Fibroblast of pulmonary artery (primary cell): ENCODE measurements at regions not wholly inside any gene's neighbourhood (a gene's known extent, or its start where the extent isn't known, plus 50 kb on each side); places are given as distances from the start of the nearest gene placed in this dataset.

Source experiments
- DNase-seq: peaks from one replicate; pipeline ENCODE4 v3.0.0-alpha.2; 2010; ENCODE audit warnings: low read depth
- H3K4me3 ChIP-seq: replicated peaks from 2 replicates; pipeline ENCODE4 v1.5.1; 2011; ENCODE audit warnings: low read depth, mild to moderate bottlenecking, control low read depth, low read length, moderate library complexity
- TF ChIP-seq, protein P1 (sequence below): IDR thresholded peaks from 2 replicates; pipeline ENCODE4 v1.5.1; 2011; ENCODE audit warnings: mild to moderate bottlenecking, control low read depth, low read length, inconsistent platforms; ENCODE audit errors: missing control alignments

DNA sequence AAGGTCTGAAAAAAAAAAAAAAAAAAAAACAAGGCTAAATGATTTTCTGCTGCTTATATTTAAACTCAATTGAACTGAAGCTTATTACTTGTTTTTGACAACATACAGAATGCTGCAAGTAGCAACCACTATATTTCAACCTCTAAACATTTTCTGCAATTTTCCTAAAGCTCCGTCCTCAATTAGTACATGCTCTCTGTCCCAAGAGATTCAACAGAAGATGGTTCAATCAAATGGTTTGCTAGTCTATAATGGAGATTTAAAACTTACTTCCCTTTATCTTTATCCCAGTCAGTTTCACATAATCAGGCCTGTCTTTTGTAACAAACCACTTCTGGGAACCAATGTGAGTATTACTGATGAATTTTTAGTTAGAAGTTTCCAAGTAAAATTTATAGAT lies 485.1 kb upstream of the CDH7 start:
- TF ChIP-seq, protein P1, sequence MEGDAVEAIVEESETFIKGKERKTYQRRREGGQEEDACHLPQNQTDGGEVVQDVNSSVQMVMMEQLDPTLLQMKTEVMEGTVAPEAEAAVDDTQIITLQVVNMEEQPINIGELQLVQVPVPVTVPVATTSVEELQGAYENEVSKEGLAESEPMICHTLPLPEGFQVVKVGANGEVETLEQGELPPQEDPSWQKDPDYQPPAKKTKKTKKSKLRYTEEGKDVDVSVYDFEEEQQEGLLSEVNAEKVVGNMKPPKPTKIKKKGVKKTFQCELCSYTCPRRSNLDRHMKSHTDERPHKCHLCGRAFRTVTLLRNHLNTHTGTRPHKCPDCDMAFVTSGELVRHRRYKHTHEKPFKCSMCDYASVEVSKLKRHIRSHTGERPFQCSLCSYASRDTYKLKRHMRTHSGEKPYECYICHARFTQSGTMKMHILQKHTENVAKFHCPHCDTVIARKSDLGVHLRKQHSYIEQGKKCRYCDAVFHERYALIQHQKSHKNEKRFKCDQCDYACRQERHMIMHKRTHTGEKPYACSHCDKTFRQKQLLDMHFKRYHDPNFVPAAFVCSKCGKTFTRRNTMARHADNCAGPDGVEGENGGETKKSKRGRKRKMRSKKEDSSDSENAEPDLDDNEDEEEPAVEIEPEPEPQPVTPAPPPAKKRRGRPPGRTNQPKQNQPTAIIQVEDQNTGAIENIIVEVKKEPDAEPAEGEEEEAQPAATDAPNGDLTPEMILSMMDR: no peak
- no peak overlapping the region for H3K4me3 ChIP-seq
- DNase-seq: no peak

DNA sequence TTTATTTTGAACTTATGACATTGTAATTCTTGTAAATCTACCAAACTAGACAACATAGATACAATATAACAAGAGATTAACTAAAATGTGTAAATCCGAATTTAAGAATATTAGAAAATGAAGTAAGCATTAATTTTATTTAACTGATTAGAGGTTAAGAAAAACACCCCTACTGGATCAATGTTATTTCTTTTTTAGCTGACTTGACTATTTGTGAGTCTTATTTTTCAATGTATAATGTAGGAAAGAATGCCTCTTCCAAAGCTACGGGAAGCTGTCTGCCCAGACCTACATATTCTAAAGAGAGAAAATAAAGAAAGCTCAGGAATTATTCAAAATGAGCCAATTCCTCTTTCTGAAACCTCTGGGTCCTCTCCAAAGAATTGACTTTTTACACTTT lies 490.8 kb upstream of the CDH7 start:
- DNase-seq: no peak
- TF ChIP-seq, protein P1: no peak

DNA sequence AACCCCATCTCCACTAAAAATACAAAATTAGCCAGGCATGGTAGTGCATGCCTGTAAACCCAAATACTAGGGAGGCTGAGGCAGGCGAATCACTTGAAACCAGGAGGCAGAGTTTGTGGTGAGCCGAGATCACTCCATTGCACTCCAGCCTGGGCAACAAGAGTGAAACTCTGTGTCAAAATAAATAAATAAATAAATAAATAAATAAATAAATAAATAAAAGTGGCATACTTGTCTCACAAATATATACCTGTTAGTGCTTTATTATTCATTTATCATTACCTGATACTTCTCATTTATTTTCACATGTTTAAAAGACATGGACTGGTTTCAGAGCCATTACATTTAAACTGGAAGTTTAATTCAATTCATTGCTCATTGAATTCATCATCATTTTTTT lies 491.4 kb upstream of the CDH7 start:
- TF ChIP-seq, protein P1: no peak
- no peak overlapping the region for H3K4me3 ChIP-seq
- no peak for DNase-seq

More for the DNA sequence above, 490.8 kb upstream of the CDH7 start:
- no peak overlapping the region for H3K4me3 ChIP-seq

DNA sequence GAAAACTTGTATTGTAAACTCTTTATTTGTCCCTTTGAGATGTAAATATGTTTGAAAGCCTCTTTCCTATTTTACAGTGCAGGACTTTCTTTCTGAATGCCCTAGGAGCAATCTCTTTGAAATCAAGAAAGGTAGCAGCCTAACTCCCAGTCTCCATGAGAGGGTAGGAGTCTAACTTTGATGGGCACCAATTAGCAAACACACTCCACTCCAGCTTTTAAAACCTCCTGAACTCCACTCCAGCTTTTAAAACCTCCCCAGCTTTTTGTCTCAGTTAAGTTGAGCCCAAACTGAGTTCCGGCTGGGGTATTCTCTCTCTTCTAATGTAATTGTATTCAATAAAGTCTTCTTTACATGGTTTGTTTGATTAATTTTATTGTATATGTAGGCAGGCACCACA lies 493.7 kb upstream of the CDH7 start:
- H3K4me3 ChIP-seq: no peak overlapping the region
- TF ChIP-seq, protein P1: no peak
- DNase-seq: no peak

DNA sequence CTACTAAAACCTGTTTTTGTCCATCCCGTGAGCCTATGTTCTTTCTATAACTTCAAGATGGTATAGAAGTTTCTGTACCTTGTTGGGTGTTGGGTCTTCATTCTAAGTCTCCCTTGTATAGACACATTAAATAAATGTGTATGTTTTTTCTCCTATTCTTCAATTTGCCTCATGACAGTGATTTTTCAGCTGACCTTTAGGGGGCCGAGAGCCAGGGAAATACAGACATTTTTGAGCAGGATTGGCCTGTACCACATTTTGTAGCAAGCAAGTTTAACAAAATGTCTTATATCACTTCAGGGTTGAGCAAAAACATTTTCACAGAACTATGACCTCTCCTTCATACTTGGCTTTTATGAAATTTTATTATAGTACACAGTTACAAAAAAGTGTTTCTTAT lies 495.4 kb upstream of the CDH7 start:
- TF ChIP-seq, protein P1: no peak
- DNase-seq: no peak
- H3K4me3 ChIP-seq: no peak overlapping the region

DNA sequence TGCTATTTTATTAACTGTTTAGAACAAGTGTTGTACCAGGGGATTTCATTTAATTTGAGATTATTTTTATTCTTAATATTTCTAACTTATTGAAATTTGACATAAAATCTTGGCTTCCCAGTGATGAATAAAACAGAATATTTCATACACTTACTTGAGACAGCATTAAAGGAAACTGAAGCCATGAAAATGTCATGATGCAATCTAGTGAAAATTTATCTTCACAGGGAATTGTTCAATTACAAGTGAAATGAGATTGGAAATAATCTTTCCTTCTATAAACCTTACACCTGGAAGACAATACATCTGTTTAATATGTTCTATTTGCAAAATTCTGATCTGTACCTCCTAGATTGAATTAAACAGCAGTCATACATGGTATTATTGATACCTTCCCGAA lies 511.0 kb upstream of the CDH7 start:
- TF ChIP-seq, protein P1: no peak

DNA sequence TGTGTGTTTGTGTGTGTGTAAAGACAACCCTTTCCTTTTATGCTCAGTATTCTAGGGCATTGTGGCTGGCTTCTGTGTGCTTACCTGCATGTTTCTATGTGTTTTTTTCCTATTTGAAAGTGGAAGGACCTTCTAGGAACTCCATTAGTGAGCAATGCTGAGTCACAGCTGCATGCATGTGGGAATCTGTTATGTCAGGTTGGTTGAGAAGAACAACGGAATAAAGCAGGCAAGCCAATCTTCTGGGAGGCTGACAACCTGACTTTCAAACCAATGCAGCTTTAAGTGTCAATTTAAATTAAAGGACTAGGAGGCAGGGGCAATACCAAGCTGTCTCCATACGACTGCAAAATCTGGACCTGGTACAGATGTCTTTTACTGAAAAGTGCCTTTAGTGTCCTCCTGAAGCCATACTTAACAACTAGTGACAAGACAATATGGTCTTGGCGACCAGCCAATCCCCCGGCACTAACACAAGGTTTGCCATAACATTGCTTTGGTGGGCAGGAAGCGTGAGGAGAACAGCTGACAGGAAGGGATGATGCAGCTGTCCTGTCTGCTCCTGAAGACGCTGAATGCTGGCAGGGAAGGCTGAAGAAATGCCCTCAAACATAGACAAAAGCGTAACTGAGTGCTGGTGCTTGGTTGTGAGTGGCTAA lies 514.7 kb upstream of the CDH7 start:
- H3K4me3 ChIP-seq: no peak overlapping the region
- DNase-seq: no peak
- TF ChIP-seq, protein P1: no peak

More for the DNA sequence above, 511.0 kb upstream of the CDH7 start:
- H3K4me3 ChIP-seq: no peak overlapping the region
- no peak for DNase-seq
